ENCODE measurements at regions not wholly inside any gene's neighbourhood (a gene's known extent, or its start where the extent isn't known, plus 50 kb on each side); places are given as distances from the start of the nearest gene placed in this dataset.

- H3K9me3 Mint-ChIP-seq: no peaks in the 10 kb centered on the region
These were observed 457.5 kb downstream of the TAF11L14 start for GRCh38 chr5:18091758-18092157.

GRCh38 chr5:18095061-18095460 lies 460.8 kb downstream of the TAF11L14 start:
- Histone ChIP-seq H3K9me3 (ENCODE audit: control insufficient read depth, low read length) (no peaks in the 10 kb centered on the region), H3K36me3 (ENCODE audit: control insufficient read depth, insufficient read depth, low read length) (no peaks in the 10 kb centered on the region), H3K4me3 (ENCODE audit: low read length) (no peak overlapping the region), H3K4me1 (ENCODE audit: control insufficient read depth, insufficient read depth, low read length) (no peaks in the 10 kb centered on the region), H3K27ac (ENCODE audit: low read depth, low read length) (no peak overlapping the region), H3K27me3 (ENCODE audit: control insufficient read depth, insufficient read depth, low read length, poor library complexity, severe bottlenecking) (no peaks in the 10 kb centered on the region), H3K9ac (ENCODE audit: extremely low read depth, low read length, poor library complexity, severe bottlenecking) (no peak overlapping the region)
- WGBS, 2 experiments (ENCODE audit: insufficient coverage in 1 of 2, insufficient read length in 1 of 2): 100% methylated on average over 2 of the region's 2 CpGs; no CpG with 5 or more reads in 1 of the 2 experiments
- Mint-ChIP-seq H3K9me3 (no peaks in the 10 kb centered on the region), H3K4me3 (no peak overlapping the region), H3K36me3 (ENCODE audit: low read depth) (no peaks in the 10 kb centered on the region), H3K27ac (no peak overlapping the region), H3K4me1 (no peaks in the 10 kb centered on the region), H3K27me3 (ENCODE audit: insufficient read depth) (no peaks in the 10 kb centered on the region)
- TF ChIP-seq CTCF (conservative IDR thresholded peaks at IDR 0.05): no peak
- DNase-seq: no peak

More at GRCh38 chr5:18091758-18092157, 457.5 kb downstream of the TAF11L14 start:
- H3K27ac Mint-ChIP-seq: no peak overlapping the region
- no peak overlapping the region for H3K4me3 Mint-ChIP-seq
- TF ChIP-seq CTCF (conservative IDR thresholded peaks at IDR 0.05): no peak
- H3K4me3 ChIP-seq (ENCODE audit: low read length): no peak overlapping the region
- H3K27me3 ChIP-seq (ENCODE audit: control insufficient read depth, insufficient read depth, low read length, poor library complexity, severe bottlenecking): no peaks in the 10 kb centered on the region
- WGBS, 2 experiments (ENCODE audit: insufficient coverage in 1 of 2, insufficient read length in 1 of 2): 94% methylated on average over 2 of the region's 2 CpGs; no CpG with 5 or more reads in 1 of the 2 experiments
- no peaks in the 10 kb centered on the region for H3K36me3 ChIP-seq (ENCODE audit: control insufficient read depth, insufficient read depth, low read length)
- no peaks in the 10 kb centered on the region for H3K4me1 Mint-ChIP-seq
- no peak for DNase-seq
- no peaks in the 10 kb centered on the region for H3K36me3 Mint-ChIP-seq (ENCODE audit: low read depth)
- no peaks in the 10 kb centered on the region for H3K4me1 ChIP-seq (ENCODE audit: control insufficient read depth, insufficient read depth, low read length)
- no peak overlapping the region for H3K27ac ChIP-seq (ENCODE audit: low read depth, low read length)
- no peaks in the 10 kb centered on the region for H3K27me3 Mint-ChIP-seq (ENCODE audit: insufficient read depth)
- H3K9ac ChIP-seq (ENCODE audit: extremely low read depth, low read length, poor library complexity, severe bottlenecking): no peak overlapping the region
- no peaks in the 10 kb centered on the region for H3K9me3 ChIP-seq (ENCODE audit: control insufficient read depth, low read length)

- no peak overlapping the region for H3K27ac Mint-ChIP-seq
- Histone ChIP-seq H3K9me3 (ENCODE audit: control insufficient read depth, low read length) (no peaks in the 10 kb centered on the region), H3K27ac (ENCODE audit: low read depth, low read length) (no peak overlapping the region), H3K27me3 (ENCODE audit: control insufficient read depth, insufficient read depth, low read length, poor library complexity, severe bottlenecking) (no peaks in the 10 kb centered on the region), H3K9ac (ENCODE audit: extremely low read depth, low read length, poor library complexity, severe bottlenecking) (no peak overlapping the region), H3K36me3 (ENCODE audit: control insufficient read depth, insufficient read depth, low read length) (no peaks in the 10 kb centered on the region), H3K4me3 (ENCODE audit: low read length) (no peak overlapping the region), H3K4me1 (ENCODE audit: control insufficient read depth, insufficient read depth, low read length) (no peaks in the 10 kb centered on the region)
- no peaks in the 10 kb centered on the region for H3K27me3 Mint-ChIP-seq (ENCODE audit: insufficient read depth)
- 69% methylated on average over 4 to 5 of the region's 5 CpGs for WGBS, 2 experiments (ENCODE audit: insufficient coverage in 1 of 2, insufficient read length in 1 of 2)
- H3K4me1 Mint-ChIP-seq: no peaks in the 10 kb centered on the region
- no peak for DNase-seq
- H3K9me3 Mint-ChIP-seq: no peaks in the 10 kb centered on the region
- TF ChIP-seq CTCF (conservative IDR thresholded peaks at IDR 0.05): no peak
- no peak overlapping the region for H3K4me3 Mint-ChIP-seq
- H3K36me3 Mint-ChIP-seq (ENCODE audit: low read depth): no peaks in the 10 kb centered on the region
These were observed 463.6 kb downstream of the TAF11L14 start for GRCh38 chr5:18097817-18098216.

Measured in endodermal cell (in vitro differentiated cells).